ENCODE measurements at regions not wholly inside any gene's neighbourhood (a gene's known extent, or its start where the extent isn't known, plus 50 kb on each side); places are given as distances from the start of the nearest gene placed in this dataset.

GRCh38 chrX:953879-954482, 258.5 kb downstream of the CRLF2 start:
- TF ChIP-seq EZH2 (IDR thresholded peaks at IDR 0.05; ENCODE audit: insufficient read depth, poor library complexity, severe bottlenecking) = no peak
- no peak for TF ChIP-seq EZH2phosphoT487 (IDR thresholded peaks at IDR 0.05; ENCODE audit: insufficient read depth, low read depth)
